H1 (cell line): ENCODE measurements at regions not wholly inside any gene's neighbourhood (a gene's known extent, or its start where the extent isn't known, plus 50 kb on each side); places are given as distances from the start of the nearest gene placed in this dataset.

Experiments
- CTCF ChIA-PET: fragments of 300-600 bp; sonication (Branson Sonifier 250); formaldehyde crosslinking; loops from one replicate; lab custom pipeline; 2021; ENCODE audit not compliant: partially characterized antibody; lab: Charles Lee
- POLR2A ChIA-PET: fragments of 300-600 bp; sonication (Branson Sonifier 250); formaldehyde crosslinking; loops from one replicate; lab custom pipeline; 2021; ENCODE audit warnings: inconsistent platforms; ENCODE audit not compliant: partially characterized antibody; lab: Charles Lee
- DNase-seq, 2 experiments: peaks; one replicate each; pipeline versions ENCODE4 v3.0.0 to v3.0.0-alpha.2; 2010 to 2022; ENCODE audit warnings: low spot score in 2 of 2, low read depth in 1 of 2, mixed read lengths in 1 of 2
- FAIRE-seq: peaks from 2 replicates; lab custom pipeline; 2011; peaks lifted over from hg19 to GRCh38; lab: Jason Lieb, UNC
- H2AFZ ChIP-seq: 2 replicates; pipeline ENCODE4 v1.8.1; 2012; ENCODE audit warnings: low read length, inconsistent platforms
- H2AK5ac ChIP-seq: 2 replicates; pipeline ENCODE4 v1.6.1; 2013; ENCODE audit warnings: low read depth, low read length
- H2BK120ac ChIP-seq: replicated peaks from 2 replicates; pipeline ENCODE3; 2013; ENCODE audit warnings: low read depth, low read length, inconsistent platforms
- H2BK12ac ChIP-seq: 2 replicates; pipeline ENCODE4 v1.6.1; 2013; ENCODE audit warnings: low read depth, low read length
- H2BK15ac ChIP-seq: 2 replicates; pipeline ENCODE4 v1.6.1; 2013; ENCODE audit warnings: low read length
- H2BK20ac ChIP-seq: 2 replicates; pipeline ENCODE4 v1.6.1; 2013; ENCODE audit warnings: low read length
- H2BK5ac ChIP-seq: 2 replicates; pipeline ENCODE4 v1.6.1; 2013; ENCODE audit warnings: low read depth, low read length
- H3K14ac ChIP-seq: 2 replicates; pipeline ENCODE4 v1.6.1; 2013; ENCODE audit warnings: inconsistent platforms; ENCODE audit not compliant: insufficient read length
- H3K18ac ChIP-seq: 2 replicates; pipeline ENCODE4 v1.6.1; 2013; ENCODE audit warnings: low read length; ENCODE audit errors: extremely low read depth
- H3K23ac ChIP-seq: 2 replicates; pipeline ENCODE4 v1.6.1; 2013; ENCODE audit warnings: inconsistent platforms; ENCODE audit not compliant: insufficient read length
- H3K23me2 ChIP-seq: 2 replicates; pipeline ENCODE4 v1.6.1; 2013; ENCODE audit warnings: low read depth, low read length
- H3K27ac ChIP-seq: 2 replicates; pipeline ENCODE4 v1.6.1; 2011; ENCODE audit warnings: low read depth, low read length, inconsistent platforms
- H3K27me3 ChIP-seq, 4 experiments: replicated peaks in 1 of 4; 1 replicate in 1 of 4; 2 replicates in 3 of 4; pipeline versions ENCODE4 v1.6.1 to v1.8.1; 2011 to 2013; ENCODE audit warnings: low read length in 3 of 4, mild to moderate bottlenecking in 3 of 4, inconsistent platforms in 2 of 4, mixed read lengths in 2 of 4, moderate library complexity in 1 of 4; ENCODE audit not compliant: control insufficient read depth in 3 of 4, insufficient read depth in 3 of 4; ENCODE audit errors: extremely low read depth in 1 of 4
- H3K36me3 ChIP-seq, 4 experiments: 2 replicates each; pipeline versions ENCODE4 v1.6.1 to v1.8.1; 2011 to 2013; ENCODE audit warnings: mild to moderate bottlenecking in 4 of 4, low read length in 3 of 4, moderate library complexity in 2 of 4, control low read depth in 1 of 4, inconsistent platforms in 1 of 4; ENCODE audit not compliant: insufficient read depth in 4 of 4, control insufficient read depth in 2 of 4
- H3K4ac ChIP-seq: replicated peaks from 2 replicates; pipeline ENCODE3; 2013; ENCODE audit warnings: low read length, low read depth, mixed read lengths, inconsistent platforms; ENCODE audit not compliant: insufficient read length
- H3K4me1 ChIP-seq, 4 experiments: replicated peaks in 1 of 4; 1 replicate in 1 of 4; 2 replicates in 3 of 4; pipeline versions ENCODE4 v1.6.1 to v1.8.1; 2011 to 2013; ENCODE audit warnings: low read length in 3 of 4, inconsistent platforms in 2 of 4, mixed read lengths in 1 of 4; ENCODE audit not compliant: insufficient read depth in 4 of 4, control insufficient read depth in 3 of 4
- H3K4me2 ChIP-seq, 2 experiments: 2 replicates each; pipeline versions ENCODE4 v1.6.1 to v1.8.1; 2011 to 2013; ENCODE audit warnings: low read depth in 2 of 2, low read length in 2 of 2, control low read depth in 1 of 2, inconsistent platforms in 1 of 2, mild to moderate bottlenecking in 1 of 2; ENCODE audit not compliant: insufficient read depth in 1 of 2
- H3K4me3 ChIP-seq, 4 experiments: fragments of 200-600, 300-600 bp in 1 of 4; sonication (generic), shearing (Covaris generic), sonication (Bioruptor Twin) in 1 of 4; 2 replicates each; pipeline versions ENCODE4 v1.5.1 to v1.8.1; 2011 to 2016; ENCODE audit warnings: low read length in 4 of 4, low read depth in 3 of 4, control low read depth in 2 of 4, inconsistent platforms in 2 of 4, mild to moderate bottlenecking in 2 of 4, mixed read lengths in 1 of 4, moderate library complexity in 1 of 4; ENCODE audit not compliant: insufficient read depth in 2 of 4; ENCODE audit errors: extremely low read depth in 1 of 4
- H3K56ac ChIP-seq: replicated peaks from 2 replicates; pipeline ENCODE3; 2013; ENCODE audit warnings: low read depth, mild to moderate bottlenecking, mixed read lengths, low read length, inconsistent platforms; ENCODE audit not compliant: insufficient read length
- H3K79me1 ChIP-seq: 2 replicates; pipeline ENCODE4 v1.6.1; 2013; ENCODE audit warnings: low read depth, low read length, control low read depth
- H3K79me2 ChIP-seq, 2 experiments: 2 replicates each; pipeline versions ENCODE4 v1.6.1 to v1.8.1; 2012 to 2013; ENCODE audit warnings: low read length in 2 of 2, mild to moderate bottlenecking in 2 of 2, inconsistent platforms in 1 of 2; ENCODE audit not compliant: insufficient read depth in 2 of 2, control insufficient read depth in 1 of 2
- H3K9ac ChIP-seq, 4 experiments: replicated peaks in 1 of 4; 1 replicate in 1 of 4; 2 replicates in 3 of 4; pipeline versions ENCODE4 v1.6.1 to v1.8.1; 2011 to 2013; ENCODE audit warnings: low read depth in 3 of 4, low read length in 3 of 4, control low read depth in 2 of 4, mild to moderate bottlenecking in 2 of 4, moderate library complexity in 2 of 4, inconsistent platforms in 1 of 4; ENCODE audit errors: extremely low read depth in 1 of 4
- H3K9me3 ChIP-seq, 2 experiments: 2 replicates each; pipeline versions ENCODE4 v1.6.1 to v1.8.1; 2012 to 2013; ENCODE audit warnings: mild to moderate bottlenecking in 2 of 2, moderate library complexity in 2 of 2, control low read depth in 1 of 2, inconsistent platforms in 1 of 2, low read depth in 1 of 2, low read length in 1 of 2, mixed read lengths in 1 of 2; ENCODE audit not compliant: insufficient read depth in 2 of 2
- H4K20me1 ChIP-seq, 2 experiments: replicated peaks in 1 of 2; 2 replicates each; pipeline versions ENCODE3 to v1.8.1; 2011 to 2013; ENCODE audit warnings: inconsistent platforms in 2 of 2, low read length in 2 of 2, mild to moderate bottlenecking in 1 of 2; ENCODE audit not compliant: insufficient read depth in 2 of 2, control insufficient read depth in 1 of 2
- H4K5ac ChIP-seq: 2 replicates; pipeline ENCODE4 v1.6.1; 2013; ENCODE audit warnings: low read length, low read depth, mixed read lengths, inconsistent platforms; ENCODE audit not compliant: insufficient read length
- H4K8ac ChIP-seq: 2 replicates; pipeline ENCODE4 v1.8.0; 2013; ENCODE audit warnings: mild to moderate bottlenecking, moderate library complexity, low read length, inconsistent platforms; ENCODE audit not compliant: insufficient read depth; ENCODE audit errors: extremely low read depth
- H4K91ac ChIP-seq: replicated peaks from 2 replicates; pipeline ENCODE3; 2013; ENCODE audit warnings: low read length, mixed read lengths, inconsistent platforms; ENCODE audit not compliant: insufficient read length
- GTF2F1 ChIP-seq: IDR thresholded peaks from 2 replicates; pipeline ENCODE4 v1.6.1; 2012; ENCODE audit warnings: low read depth, low read length, improper control_type of control experiment, borderline replicate concordance
- YY1 ChIP-seq: IDR thresholded peaks from 2 replicates; pipeline ENCODE4 v1.6.1; 2011; ENCODE audit warnings: low read depth, mild to moderate bottlenecking, low read length
- WGBS, 2 experiments: shearing (Covaris generic) in 1 of 2; methylation state at CpG; one replicate each; pipeline versions ENCODE4 v1.1.6 to v1.1.7; 2013 to 2015; ENCODE audit warnings: low lambda C conversion rate in 2 of 2, mixed read lengths in 2 of 2, inconsistent platforms in 1 of 2, low coverage in 1 of 2, missing lambda C conversion rate in 1 of 2; ENCODE audit not compliant: insufficient replicate concordance in 2 of 2, insufficient coverage in 1 of 2, insufficient read length in 1 of 2; ENCODE audit errors: extremely low coverage in 1 of 2, missing lambda C conversion rate in 1 of 2; 5-methylcytosine and 5-hydroxymethylcytosine counted together

- TF ChIP-seq YY1: no peak
- TF ChIP-seq GTF2F1: no peak
These were observed 286.3 kb upstream of the ZMIZ1 start for GRCh38 chr10:78782441-78782840.

More at GRCh38 chr10:78782441-78782840, 286.3 kb upstream of the ZMIZ1 start:
- H3K27me3 ChIP-seq: no peaks in the 10 kb centered on the region
- H3K9me3 ChIP-seq: no peaks in the 10 kb centered on the region; a peak in 1 of 4 replicates
- H3K23ac ChIP-seq: no peak overlapping the region
- no peak overlapping the region for H3K56ac ChIP-seq
- no peak overlapping the region for H2BK12ac ChIP-seq
- H2BK15ac ChIP-seq: no peak overlapping the region; the same call in 1 of the 2 replicates
- no peak overlapping the region for H2AK5ac ChIP-seq
- WGBS, 2 experiments: 89% methylated on average over 5 of the region's 6 CpGs; no CpG with 5 or more reads in 1 of the 2 experiments
- no peak overlapping the region for H3K4me2 ChIP-seq
- H2AFZ ChIP-seq: no peak overlapping the region
- H4K5ac ChIP-seq: no peak overlapping the region
- H2BK20ac ChIP-seq: no peak overlapping the region
- no peak overlapping the region for H4K8ac ChIP-seq
- DNase-seq: no peak
- H3K4ac ChIP-seq: no peak overlapping the region
- no peaks in the 10 kb centered on the region; a peak in 1 of 7 replicates for H3K4me1 ChIP-seq
- no peak overlapping the region for H3K14ac ChIP-seq
- no peak overlapping the region for H3K18ac ChIP-seq
- no peak overlapping the region for H4K91ac ChIP-seq
- no peak overlapping the region for H3K9ac ChIP-seq
- H3K23me2 ChIP-seq: no peaks in the 10 kb centered on the region
- CTCF ChIA-PET: interaction anchor here (1.0 to 2.2 kb wide), 2 partner anchors 11 to 20 kb away, joined by 6 to 10 read pairs; no protein-coding TSS in a partner anchor
- no peak for FAIRE-seq
- no peak overlapping the region for H3K27ac ChIP-seq
- POLR2A ChIA-PET: interaction anchor here (1.0 kb wide), 1 partner anchor 12 kb away, joined by 3 read pairs; no protein-coding TSS in a partner anchor
- no peak overlapping the region for H3K4me3 ChIP-seq
- H2BK120ac ChIP-seq: no peak overlapping the region
- no peaks in the 10 kb centered on the region for H4K20me1 ChIP-seq
- H3K36me3 ChIP-seq: no peaks in the 10 kb centered on the region; a peak in 1 of 8 replicates
- no peak overlapping the region for H2BK5ac ChIP-seq
- H3K79me2 ChIP-seq: no peaks in the 10 kb centered on the region
- H3K79me1 ChIP-seq: no peaks in the 10 kb centered on the region
